G401.6 (cell line): ENCODE measurements at regions not wholly inside any gene's neighbourhood (a gene's known extent, or its start where the extent isn't known, plus 50 kb on each side); places are given as distances from the start of the nearest gene placed in this dataset.

Experiments
- FAIRE-seq: peaks from 2 replicates; lab custom pipeline; 2012; peaks lifted over from hg19 to GRCh38; lab: Jason Lieb, UNC

DNA sequence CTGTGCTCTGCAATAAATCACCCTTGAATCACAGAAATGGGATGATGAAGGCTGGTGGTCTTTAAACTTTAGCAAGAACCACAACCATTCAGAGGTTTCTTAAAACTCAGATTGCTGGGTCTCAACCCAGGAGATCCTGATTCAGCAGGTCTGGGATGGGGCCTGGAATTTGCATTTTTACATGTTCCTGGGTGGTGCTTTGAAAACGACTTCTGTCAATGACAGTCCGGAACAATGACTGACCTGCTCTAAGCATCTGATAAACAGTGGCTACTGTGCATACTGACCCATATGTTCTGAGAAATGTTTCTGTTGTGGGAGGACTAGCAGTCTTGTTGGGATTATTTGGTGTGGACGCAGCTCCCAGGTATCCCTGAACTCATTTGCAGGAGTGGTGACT lies 92.7 kb downstream of the GADD45G start:
- no peak for FAIRE-seq

DNA sequence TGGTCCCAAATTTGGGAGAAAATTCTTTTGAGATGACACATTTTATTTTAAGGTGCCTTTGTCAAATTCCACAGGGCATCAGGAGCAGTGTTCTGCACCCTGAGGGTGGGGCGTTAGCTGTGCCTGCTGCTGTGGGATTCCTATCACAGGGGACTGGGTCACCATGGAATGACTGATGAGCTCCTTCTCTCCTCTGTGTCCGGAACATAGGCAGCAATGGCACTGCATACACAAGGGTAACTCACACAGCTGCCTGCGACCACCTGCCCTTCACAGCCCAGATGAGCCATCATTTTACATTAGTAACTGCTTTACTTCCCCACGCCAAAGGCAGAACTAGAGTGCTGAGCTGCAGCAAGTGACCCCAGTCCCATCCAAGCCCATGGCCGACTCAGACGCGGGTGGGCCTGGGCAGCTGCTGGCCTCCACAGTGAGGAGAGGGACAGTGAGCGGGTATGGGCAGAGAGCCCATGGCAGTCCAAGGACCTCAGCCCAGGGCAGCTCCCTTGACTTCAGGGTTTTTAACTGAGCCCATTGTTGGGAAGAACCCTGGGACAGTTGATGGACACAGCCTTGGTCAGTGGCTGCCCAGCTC lies 93.7 kb downstream of the GADD45G start:
- FAIRE-seq: no peak

DNA sequence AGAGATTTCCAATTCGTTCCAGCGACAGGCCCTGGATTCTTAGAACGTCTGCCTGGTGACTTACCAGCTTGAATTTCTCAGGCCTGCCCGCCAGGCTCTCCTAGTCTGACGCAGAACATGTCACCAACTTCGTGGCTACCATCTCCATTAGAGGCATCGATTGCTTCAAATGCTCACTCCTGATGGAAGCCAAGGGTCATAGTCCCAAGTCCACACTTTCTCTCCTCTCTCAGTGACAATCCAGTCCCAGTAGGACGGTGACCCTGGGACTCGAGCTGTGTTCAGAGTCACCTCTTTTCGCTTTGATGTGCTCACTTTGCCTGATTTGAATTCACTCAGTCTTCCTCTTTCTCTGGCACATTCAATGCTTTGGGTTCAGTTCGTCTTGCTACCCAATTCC lies 94.8 kb downstream of the GADD45G start:
- no peak for FAIRE-seq

DNA sequence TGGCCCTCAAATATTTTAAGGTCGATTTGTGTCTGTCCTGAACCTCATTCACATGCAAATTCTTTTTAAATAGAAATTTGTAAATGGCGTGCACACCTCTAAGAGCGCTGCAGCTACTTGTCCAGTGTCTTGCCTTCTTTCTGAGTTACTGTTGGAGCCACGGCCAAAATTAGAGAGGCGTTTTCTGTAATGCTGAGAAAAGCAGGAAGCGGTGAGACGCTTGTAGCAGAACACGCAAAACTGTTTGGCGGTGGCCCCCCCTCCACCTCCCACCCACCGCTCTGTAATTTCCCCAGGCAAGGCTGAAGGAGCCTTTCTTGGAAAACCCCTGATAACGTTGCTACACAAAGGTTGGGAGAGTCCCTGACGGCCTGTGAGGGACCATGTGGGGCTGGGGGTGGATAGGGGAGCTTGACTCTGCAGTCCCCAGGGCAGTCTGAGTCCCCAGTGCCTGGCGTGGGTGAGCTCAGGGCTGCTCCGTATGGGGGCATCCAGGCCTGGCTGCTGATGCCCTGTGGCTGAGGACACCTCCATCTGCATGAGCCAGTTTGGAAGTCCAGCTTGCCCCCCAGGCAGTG lies 96.5 kb downstream of the GADD45G start:
- FAIRE-seq: no peak

DNA sequence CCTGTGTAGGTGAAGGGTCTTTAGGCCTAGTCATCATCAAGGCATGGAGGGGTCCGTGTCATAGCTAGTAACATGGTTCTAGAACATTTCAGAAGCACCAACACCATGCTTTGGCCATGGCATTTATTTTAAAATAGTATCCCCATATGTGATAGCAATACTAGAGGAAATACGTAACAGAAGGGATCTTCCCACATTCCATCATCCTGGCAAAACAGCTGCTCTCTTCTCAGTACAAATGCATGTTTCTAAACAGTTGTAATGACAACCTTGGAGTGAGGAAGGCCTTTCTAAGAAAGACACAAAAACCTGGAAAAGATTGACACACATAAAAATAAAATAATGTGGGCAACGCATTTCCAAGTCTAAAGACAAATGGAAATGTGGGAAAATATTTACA lies 97.6 kb downstream of the GADD45G start:
- no peak for FAIRE-seq

DNA sequence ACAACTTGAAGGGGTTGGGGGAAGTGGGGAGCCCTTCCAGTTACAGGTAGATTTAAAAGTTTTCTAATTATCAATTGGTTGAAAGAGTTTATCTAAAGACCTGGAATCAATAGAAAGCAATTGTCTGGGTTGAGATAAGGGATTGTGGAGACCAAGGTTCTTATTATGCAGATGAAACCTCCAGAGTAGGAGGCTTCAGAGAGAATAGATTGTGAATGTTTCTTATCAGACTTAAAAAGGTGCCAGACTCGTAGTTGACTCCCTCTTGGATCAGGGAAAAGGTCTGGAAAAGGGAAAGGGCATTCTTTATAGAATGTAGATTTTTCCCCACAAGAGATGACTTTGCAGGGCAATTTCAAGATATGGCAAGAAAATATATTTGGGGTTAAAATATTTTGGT lies 100.8 kb downstream of the GADD45G start:
- no peak for FAIRE-seq

DNA sequence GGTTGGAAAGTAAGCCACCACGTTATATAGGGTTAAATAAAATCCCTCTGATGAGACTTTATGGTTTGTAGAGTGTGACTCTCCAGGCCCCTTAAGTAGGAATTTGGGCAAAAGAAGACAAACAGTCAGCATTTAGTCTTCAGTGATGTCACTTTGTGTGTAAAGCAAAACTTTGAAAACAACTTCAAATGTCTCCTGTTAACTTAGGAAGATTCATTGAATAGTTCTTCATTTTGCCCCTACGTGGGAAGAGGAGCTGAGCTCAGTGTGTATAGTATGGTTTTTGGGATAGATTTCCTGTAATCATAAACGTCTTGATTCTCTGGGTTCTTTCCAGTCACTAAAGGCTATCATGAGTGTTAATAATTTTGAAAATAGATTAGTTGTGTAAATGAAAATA lies 101.3 kb downstream of the GADD45G start:
- no peak for FAIRE-seq

DNA sequence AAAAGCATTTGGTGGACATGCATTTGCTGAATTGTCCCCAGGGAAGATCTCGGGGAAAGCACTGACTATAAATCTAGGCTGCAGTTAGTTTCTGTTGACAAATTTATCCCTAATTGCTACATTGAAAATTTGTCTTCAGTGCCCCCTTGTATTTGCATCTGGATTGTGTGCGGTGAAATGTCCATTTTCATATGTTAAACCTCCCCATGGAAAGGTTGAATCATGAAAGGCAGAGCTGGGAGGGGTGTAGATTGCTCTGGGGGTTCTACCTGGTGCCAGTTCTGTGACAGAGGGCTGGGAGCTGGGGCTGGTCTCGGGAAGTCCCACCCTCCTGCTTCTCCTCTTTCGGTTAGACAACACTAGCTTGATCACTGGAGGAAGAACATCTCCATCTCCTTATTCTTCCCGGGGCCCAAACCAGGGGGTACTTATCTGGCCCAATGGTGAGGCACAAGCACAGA lies 101.9 kb downstream of the GADD45G start:
- FAIRE-seq: no peak

DNA sequence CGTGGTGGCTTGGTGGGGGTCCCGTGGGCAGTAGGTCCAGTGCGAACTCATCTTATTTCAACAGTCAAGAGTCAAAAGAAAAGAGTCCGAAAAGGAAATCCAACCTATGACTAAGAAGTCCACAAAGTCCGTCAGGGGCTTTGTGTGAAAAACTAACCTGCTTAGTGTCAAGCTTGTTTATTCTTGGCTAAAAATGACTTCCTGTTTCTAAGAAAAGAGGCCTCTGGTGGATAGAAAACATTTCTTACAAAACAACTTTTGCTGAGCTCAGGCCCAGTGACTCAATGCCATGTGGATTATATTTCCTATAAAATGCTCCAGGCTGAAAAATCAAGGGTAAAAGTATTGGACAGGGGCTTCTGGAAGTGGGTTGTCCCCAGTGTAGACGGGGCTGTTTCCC lies 105.9 kb downstream of the GADD45G start:
- FAIRE-seq: no peak

DNA sequence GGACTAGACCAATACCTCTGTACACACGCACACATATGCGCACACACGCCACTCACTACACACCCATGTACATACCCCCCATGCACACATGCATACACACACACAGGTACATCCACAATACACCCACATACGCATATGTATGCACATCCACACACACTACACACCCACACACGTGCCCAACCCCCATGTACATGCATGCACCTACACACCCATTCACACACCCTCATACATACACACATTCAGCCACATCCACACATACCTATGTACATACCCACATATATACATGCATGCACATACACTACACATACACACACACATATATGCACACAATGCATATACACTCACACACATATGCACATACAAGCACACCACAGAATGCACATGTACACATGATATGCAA lies 107.1 kb downstream of the GADD45G start:
- FAIRE-seq: no peak

DNA sequence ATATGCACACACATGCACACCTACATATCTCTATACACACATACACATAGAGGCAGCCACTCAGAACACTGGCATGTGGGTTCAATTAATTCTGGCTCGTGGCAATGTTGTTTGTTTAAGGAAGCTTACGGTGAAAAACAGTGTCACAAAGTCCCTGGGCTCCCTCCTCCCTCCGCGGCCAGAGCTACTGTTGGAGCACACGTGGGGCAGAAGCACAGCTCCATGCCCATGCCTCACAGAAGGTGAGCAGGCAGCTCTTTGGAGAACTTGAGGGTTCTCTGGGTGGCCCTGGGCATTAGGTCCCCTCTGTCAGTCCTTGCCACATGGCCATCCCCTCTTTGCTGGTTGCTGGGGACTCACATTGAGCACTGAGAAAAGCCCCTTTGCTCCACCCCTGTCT lies 107.5 kb downstream of the GADD45G start:
- no peak for FAIRE-seq

DNA sequence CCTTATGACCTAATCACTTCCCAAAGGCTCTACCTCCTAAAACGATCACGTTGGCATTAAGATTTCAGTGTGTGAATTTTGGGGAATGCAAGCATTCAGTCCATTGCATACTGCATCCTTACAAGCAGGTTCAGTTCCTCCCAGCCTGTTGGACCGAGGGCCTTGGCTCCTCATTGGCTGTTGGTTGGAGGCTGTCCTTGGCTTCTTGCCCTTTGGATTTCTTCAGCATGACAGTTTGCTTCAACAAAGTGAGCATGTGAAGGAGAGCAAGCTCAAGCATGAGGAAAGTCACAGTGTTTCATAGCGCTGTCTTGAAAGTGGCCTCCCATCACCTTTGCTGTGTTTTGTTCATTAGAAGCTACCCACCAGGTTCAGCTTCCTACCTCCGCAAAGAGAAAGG lies 109.5 kb downstream of the GADD45G start:
- FAIRE-seq: no peak

DNA sequence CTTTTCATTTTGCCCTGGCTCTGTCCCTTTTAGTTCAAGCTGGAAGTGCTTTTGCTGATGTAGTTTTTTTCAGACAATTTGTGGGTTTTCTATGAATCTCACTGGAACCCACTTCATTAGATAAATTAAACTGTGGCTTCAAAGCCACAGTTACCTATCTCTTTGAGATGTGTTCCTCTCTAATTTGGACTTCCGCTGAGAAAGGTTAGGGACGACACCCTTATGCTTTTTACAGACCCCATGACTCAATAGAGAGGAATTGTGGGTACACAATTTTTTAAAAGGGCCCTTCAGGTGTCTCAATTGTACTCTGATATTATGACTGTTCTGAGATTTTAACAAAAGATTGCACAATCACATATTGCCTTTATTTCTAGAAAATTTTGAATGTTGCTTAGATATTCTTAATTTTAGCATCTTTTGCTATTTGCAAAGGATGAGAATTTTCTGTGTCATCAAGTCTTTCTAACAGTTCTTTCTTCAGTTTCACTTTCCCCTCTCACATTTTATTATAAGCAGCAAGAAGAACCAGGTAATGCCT lies 110.6 kb downstream of the GADD45G start:
- no peak for FAIRE-seq

DNA sequence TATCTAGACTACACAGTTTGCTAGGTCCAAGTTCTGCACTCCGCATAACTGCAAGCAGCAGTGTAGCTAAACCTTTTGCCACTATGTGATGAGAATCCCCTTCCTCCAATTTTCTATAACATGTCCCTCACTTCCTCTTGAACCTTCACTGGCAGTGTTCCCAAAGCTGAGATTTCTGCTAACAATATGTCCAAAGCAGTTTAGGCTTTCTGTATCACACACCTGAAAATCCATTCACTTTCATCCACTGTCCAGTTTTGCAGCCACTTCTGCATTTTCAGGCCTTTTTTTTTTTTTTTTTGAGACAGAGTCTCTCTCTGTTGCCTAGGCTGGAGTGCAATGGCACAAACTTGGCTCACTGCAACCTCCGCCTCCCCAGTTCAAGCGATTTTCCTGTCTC lies 111.1 kb downstream of the GADD45G start:
- no peak for FAIRE-seq

DNA sequence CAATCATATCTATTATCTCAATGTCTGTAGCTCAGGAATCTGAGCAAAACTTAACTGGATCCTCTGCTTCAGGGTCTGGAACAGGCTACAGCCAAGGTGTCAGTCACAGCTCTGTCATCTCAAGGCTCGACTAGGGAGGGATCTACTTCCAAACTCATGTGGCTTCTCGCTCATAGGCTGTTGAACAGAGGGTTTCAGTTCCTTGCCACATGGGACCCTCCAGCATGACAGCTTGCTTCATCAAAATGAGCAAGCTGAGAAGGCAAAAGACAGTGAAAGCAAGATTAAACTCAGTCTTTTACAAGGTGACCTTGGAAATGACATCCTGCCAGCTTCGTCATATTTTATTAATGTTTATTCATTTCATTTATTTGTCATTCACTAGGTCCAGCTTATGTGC lies 111.7 kb downstream of the GADD45G start:
- no peak for FAIRE-seq

DNA sequence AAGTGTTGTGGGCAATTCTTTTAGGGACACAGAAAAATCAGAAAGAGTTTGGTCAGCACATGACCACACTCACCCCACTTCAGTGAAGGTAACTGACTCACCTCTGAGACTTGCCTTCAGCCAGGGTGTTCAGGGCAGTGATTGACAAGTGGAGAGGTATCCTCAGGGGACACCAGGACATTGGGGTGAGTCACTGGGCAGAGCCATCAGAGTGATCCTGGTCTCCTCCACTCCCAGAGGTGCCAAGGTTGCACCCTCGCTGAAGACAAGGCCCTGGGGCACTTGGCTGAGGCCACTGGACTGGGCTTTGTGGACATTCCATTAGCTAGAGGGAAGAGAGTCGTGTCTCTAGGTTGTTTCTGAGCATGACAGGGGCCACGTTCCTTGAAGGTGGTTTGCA lies 113.4 kb downstream of the GADD45G start:
- FAIRE-seq: no peak

DNA sequence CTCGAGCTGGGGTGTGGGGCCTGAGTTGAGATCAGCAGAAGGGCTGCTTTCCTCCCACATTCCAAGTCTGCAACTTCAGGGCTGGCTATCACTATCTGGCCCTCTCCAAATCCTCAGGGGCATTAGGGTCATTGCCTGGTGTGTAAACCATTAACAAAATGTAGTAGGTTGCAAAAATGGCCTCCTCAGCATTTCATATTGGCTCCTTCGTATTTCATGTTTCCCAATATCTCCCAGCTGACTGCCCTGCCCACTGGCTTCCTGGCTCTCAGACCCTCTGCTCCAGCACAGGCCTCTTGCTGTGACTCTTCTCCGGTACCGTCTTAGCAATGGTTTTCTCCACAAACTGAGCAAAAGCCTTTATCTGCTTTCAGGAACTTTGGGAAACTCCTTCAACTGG lies 113.8 kb downstream of the GADD45G start:
- FAIRE-seq: no peak

DNA sequence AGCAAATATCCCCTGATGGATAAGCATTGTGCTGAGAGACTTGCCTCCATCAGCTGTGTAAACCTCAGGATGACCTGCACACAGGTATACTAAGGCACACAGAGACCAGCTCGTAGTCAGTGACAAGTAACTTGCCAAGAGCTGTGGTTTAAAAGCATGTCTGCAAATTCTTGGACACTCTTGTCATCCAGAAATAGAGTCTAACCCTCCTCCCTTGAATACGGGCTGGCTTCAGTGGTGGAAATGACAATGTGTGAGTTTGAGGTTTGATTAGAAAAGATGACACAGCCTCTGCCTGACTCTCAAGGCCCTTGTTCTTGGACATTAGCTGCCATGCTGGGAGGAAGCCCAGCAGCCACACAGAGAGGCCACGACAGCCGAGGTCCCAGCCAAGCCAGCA lies 114.4 kb downstream of the GADD45G start:
- FAIRE-seq: no peak

DNA sequence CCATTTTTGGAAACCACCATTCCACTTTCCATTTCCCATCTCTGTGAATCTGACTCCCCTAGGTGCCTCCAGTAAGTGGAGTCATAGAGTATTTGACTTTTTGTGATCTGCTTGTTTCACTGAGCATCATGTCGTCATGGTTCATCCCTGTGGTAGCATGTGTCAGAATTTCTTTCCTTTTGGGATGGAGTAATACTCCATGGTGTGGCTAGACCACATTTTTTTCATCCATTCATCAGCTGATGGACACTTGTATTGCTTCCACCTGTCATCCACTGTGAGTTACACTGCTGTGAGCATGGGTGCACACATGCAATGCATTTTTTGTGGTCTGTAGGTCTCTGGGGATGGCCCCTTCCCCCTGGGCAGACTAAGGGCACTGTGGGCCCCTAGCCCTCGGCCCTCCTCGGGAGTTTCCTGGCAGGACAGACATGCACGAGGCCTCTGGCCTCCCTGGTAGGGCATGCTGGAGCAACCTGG lies 115.9 kb downstream of the GADD45G start:
- no peak for FAIRE-seq

DNA sequence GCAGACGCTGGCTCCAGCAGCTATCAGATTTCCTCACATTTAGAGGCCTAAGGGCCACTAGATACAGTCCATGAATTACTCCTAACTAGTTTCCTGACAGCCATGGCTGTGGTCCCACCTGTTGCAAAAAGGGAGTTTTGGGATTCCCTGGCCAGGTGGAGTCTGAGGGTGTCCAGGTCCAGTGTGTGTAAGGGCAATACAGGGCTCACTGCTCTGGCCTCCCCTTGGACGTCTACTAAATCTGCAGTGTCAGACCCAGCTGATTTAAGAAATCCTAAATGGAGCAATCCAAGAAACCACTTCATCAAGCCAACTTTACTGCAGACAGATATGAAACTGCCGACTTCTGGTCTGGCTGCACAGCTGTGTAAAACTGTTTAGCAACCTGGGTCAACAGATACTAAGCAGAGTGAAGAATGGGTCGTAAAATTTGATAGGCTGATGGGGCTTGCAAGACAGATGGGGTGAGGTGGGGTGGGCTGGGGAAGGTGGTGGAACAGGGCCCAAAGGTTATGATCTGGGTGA lies 116.4 kb downstream of the GADD45G start:
- no peak for FAIRE-seq

DNA sequence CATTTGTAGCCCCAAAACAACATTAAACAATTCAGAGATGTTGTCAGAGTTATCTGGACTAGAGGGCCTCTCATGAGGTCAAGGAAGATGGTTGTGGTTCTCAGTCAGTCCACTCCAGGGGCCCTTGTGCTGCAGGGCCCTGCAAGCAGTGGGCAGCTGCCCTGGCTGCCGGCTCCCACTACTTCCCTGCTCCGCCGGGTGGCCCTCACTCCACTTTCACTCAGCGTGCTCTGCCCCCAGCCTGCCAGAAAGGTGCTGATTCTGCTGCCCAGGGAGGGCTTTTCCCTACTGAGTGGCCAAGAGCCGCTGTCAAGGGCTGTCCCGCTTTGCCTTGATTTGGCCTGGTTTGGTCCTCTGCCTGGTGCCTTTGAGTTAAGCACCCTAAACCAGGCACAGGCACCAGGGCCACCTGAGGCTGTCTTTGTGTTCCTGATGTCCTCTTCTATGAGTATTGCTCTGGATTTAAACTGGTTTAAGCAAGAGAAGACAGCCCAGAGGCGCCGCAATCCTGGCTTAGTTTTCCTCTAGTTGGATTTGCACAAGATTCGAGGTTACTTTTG lies 117.2 kb downstream of the GADD45G start:
- FAIRE-seq: no peak

DNA sequence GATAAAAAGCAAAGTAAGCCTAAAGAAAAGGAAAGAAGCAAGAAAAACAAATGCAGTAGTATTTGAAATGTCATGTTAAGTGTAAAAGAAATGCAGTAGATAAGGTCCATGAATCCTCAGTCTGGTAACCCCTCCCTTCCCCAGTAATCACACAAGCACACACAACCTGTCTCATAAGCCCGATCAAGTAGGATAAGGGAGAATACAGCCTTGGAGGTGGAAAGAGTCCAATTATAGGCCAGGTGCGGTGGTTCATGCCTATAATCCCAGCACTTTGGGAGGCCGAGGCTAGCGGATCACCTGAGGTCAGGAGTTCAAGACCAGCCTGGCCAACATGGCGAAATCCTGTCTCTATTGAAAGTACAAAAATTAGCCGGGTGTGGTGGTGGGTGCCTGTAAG lies 117.9 kb downstream of the GADD45G start:
- no peak for FAIRE-seq

DNA sequence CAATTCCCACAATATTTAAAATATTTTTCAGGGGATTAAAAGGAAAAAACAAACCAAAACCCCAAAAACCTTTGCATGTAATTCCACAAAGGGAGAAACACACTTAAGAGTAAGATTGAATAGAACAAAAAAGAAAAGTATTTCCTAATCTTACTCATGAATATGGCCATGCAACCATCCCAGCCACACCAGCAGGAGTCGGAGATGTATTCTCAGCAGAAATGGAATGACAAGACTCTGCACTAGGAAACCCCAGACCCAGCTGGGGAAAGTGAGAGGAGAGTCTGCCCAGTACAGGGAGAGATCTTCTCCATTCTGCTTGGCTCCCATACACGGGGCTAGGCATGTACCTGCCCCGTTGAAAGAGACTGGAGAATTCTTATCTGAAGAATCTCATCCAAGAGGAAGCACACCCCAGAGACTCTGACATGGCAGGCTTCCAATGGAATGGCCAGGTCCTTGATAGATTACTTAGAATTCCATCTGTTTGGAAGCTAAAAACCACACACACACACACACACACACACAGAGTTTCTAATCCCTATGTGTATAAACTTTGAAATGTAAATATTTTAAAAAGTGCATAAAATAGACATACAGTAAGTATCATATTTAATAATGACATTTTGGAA lies 118.8 kb downstream of the GADD45G start:
- no peak for FAIRE-seq
